ENCODE measurements at regions not wholly inside any gene's neighbourhood (a gene's known extent, or its start where the extent isn't known, plus 50 kb on each side); places are given as distances from the start of the nearest gene placed in this dataset.

- ChIA-PET POLR2A (no interaction called here), CTCF (no interaction called here)
- no peak for DNase-seq (ENCODE audit: low read depth)
- no peaks in the 10 kb centered on the region for H3K27me3 ChIP-seq (ENCODE audit: control insufficient read depth, insufficient read depth, low read length)
- H3K36me3 ChIP-seq (ENCODE audit: control insufficient read depth, insufficient read depth, low read length), result no peaks in the 10 kb centered on the region
- no peak overlapping the region for H3K4me3 ChIP-seq (ENCODE audit: low read depth, low read length)
- TF ChIP-seq, protein P1, sequence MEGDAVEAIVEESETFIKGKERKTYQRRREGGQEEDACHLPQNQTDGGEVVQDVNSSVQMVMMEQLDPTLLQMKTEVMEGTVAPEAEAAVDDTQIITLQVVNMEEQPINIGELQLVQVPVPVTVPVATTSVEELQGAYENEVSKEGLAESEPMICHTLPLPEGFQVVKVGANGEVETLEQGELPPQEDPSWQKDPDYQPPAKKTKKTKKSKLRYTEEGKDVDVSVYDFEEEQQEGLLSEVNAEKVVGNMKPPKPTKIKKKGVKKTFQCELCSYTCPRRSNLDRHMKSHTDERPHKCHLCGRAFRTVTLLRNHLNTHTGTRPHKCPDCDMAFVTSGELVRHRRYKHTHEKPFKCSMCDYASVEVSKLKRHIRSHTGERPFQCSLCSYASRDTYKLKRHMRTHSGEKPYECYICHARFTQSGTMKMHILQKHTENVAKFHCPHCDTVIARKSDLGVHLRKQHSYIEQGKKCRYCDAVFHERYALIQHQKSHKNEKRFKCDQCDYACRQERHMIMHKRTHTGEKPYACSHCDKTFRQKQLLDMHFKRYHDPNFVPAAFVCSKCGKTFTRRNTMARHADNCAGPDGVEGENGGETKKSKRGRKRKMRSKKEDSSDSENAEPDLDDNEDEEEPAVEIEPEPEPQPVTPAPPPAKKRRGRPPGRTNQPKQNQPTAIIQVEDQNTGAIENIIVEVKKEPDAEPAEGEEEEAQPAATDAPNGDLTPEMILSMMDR (IDR thresholded peaks at IDR 0.05; ENCODE audit: insufficient read depth, low read depth, low read length), result no peak
Observed at GRCh38 chr4:167964766-167965373, 127.5 kb upstream of the ANXA10 start.

DNA sequence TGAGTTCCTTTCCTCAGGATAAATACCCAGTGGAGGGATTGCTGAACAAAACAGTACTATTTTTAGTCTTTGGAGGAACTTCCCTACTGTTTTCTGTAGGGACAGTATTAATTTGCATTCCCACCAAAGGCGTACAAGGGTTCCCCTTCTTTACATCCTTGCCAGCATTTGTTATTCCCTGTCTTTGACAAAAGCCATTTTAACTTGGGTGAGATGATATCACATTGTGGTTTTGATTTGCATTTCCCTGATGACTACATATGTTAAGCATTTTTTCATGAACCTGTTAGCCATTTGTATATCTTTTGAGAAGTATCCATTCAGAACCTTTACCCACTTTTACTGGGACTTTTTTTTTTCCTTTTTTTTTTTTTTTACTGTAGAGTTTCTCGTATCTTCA, 126.2 kb upstream of the ANXA10 start:
- POLR2A ChIA-PET, result no interaction called here
- H3K4me3 ChIP-seq (ENCODE audit: low read depth, low read length), result no peak overlapping the region
- no peak for DNase-seq (ENCODE audit: low read depth)
- TF ChIP-seq, protein P1 (IDR thresholded peaks at IDR 0.05; ENCODE audit: insufficient read depth, low read depth, low read length), result no peak
- CTCF ChIA-PET, result no interaction called here
- H3K27me3 ChIP-seq (ENCODE audit: control insufficient read depth, insufficient read depth, low read length), result no peaks in the 10 kb centered on the region
- no peaks in the 10 kb centered on the region for H3K36me3 ChIP-seq (ENCODE audit: control insufficient read depth, insufficient read depth, low read length)

DNA sequence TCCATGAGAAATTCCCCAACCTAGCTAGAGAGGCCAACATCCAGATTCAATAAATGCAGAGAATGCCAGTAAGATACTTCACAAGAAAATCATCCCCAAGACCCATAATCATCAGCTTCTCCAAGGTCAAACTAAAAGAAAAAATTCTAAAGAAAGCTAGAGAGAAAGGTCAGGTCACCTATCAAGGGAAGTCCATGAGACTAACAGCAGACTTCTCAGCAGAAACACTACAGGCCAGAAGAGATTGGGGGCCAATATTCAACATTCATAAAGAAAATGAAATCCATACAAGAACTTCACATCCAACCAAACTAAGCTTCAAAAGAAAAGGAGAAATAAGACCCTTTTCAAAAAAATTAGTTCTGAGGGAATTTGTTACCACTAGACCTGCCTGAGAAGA, 118.8 kb upstream of the ANXA10 start:
- Histone ChIP-seq H3K36me3 (ENCODE audit: control insufficient read depth, insufficient read depth, low read length) (no peaks in the 10 kb centered on the region), H3K27me3 (ENCODE audit: control insufficient read depth, insufficient read depth, low read length) (no peaks in the 10 kb centered on the region), H3K4me3 (ENCODE audit: low read depth, low read length) (no peak overlapping the region)
- TF ChIP-seq, protein P1 (IDR thresholded peaks at IDR 0.05; ENCODE audit: insufficient read depth, low read depth, low read length), result no peak
- no peak for DNase-seq (ENCODE audit: low read depth)
- ChIA-PET CTCF (no interaction called here), POLR2A (no interaction called here)

DNA sequence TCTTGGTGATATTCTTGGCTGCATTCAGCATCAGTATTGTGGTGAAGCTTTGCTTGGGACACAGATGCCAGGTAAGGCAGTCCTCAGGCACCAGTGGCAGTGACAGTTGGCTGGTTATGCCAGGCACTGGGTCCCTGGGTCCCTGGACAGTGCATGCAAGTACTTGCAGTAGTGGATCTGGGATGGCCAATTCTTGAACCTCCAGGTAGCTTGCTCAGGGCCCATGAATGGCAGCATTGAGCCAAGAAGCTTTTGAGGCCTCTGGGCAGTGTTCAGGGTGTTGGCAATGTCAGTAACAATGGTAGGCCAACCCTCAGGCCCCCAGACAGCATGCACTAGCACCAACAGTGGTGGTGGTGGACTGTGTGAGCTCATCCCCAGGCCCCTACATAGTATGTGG, 106.8 kb upstream of the ANXA10 start:
- Histone ChIP-seq H3K4me3 (ENCODE audit: low read depth, low read length) (no peak overlapping the region), H3K27me3 (ENCODE audit: control insufficient read depth, insufficient read depth, low read length) (no peaks in the 10 kb centered on the region), H3K36me3 (ENCODE audit: control insufficient read depth, insufficient read depth, low read length) (no peaks in the 10 kb centered on the region)
- ChIA-PET POLR2A (no interaction called here), CTCF (interaction anchor here (0.6 kb wide), 1 partner anchor 213 kb away, joined by 3 read pairs; no protein-coding TSS in a partner anchor)
- no peak for DNase-seq (ENCODE audit: low read depth)
- TF ChIP-seq, protein P1 (IDR thresholded peaks at IDR 0.05; ENCODE audit: insufficient read depth, low read depth, low read length), result no peak

- DNase-seq (ENCODE audit: low read depth), result no peak
- TF ChIP-seq, protein P1 (IDR thresholded peaks at IDR 0.05; ENCODE audit: insufficient read depth, low read depth, low read length), result no peak
- Histone ChIP-seq H3K27me3 (ENCODE audit: control insufficient read depth, insufficient read depth, low read length) (no peaks in the 10 kb centered on the region), H3K36me3 (ENCODE audit: control insufficient read depth, insufficient read depth, low read length) (no peaks in the 10 kb centered on the region), H3K4me3 (ENCODE audit: low read depth, low read length) (no peak overlapping the region)
- POLR2A ChIA-PET, result no interaction called here
- CTCF ChIA-PET, result interaction anchor here (0.6 to 0.8 kb wide), 2 partner anchors 168 to 213 kb away, joined by 3 to 4 read pairs; no protein-coding TSS in a partner anchor
Observed at GRCh38 chr4:167986044-167986443, 106.3 kb upstream of the ANXA10 start.

Data from BJ (cell line).